ENCODE measurements at regions not wholly inside any gene's neighbourhood (a gene's known extent, or its start where the extent isn't known, plus 50 kb on each side); places are given as distances from the start of the nearest gene placed in this dataset.

DNA sequence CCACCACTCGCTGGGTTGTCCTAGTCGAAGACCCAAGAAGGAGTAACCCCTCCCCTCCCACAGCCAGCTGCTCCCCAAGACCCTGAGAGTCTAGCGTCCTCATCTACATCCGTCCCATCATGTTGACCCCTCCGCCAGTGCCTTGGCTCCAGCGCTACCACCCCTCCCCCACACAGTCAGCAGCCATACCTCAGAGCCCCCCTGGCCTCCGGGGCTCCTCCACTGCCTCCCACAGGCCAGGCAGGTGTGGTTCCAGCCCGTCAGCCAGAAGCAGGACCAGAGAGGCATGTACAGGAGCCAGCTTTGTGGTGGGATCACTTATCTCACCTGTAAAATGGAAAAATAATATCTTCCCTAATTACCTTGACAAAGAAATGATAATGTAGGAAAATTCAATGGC is 51.5 kb upstream of the PHF21B start:
- DNase-seq = no peak
- H3K27ac ChIP-seq = no peak overlapping the region
- H3K4me1 ChIP-seq = no peaks in the 10 kb centered on the region
- H3K4me3 ChIP-seq = no peak overlapping the region
- peaks cover 0 to 12% (median 0%) of the 10 kb centered on the region in 3 donors for H3K27me3 ChIP-seq
- no peak for TF ChIP-seq POLR2A (IDR thresholded peaks at IDR 0.05)
- TF ChIP-seq EP300 (IDR thresholded peaks at IDR 0.05) = no peak
- TF ChIP-seq, protein P1, sequence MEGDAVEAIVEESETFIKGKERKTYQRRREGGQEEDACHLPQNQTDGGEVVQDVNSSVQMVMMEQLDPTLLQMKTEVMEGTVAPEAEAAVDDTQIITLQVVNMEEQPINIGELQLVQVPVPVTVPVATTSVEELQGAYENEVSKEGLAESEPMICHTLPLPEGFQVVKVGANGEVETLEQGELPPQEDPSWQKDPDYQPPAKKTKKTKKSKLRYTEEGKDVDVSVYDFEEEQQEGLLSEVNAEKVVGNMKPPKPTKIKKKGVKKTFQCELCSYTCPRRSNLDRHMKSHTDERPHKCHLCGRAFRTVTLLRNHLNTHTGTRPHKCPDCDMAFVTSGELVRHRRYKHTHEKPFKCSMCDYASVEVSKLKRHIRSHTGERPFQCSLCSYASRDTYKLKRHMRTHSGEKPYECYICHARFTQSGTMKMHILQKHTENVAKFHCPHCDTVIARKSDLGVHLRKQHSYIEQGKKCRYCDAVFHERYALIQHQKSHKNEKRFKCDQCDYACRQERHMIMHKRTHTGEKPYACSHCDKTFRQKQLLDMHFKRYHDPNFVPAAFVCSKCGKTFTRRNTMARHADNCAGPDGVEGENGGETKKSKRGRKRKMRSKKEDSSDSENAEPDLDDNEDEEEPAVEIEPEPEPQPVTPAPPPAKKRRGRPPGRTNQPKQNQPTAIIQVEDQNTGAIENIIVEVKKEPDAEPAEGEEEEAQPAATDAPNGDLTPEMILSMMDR (IDR thresholded peaks at IDR 0.05) = no peak
- TF ChIP-seq POLR2AphosphoS5 (IDR thresholded peaks at IDR 0.05) = no peak
- no peaks in the 10 kb centered on the region for H3K36me3 ChIP-seq
- H3K9me3 ChIP-seq = no peaks in the 10 kb centered on the region
- 82 to 83% methylated on average over 8 of the region's 8 CpGs for WGBS, 2 donors
- intact Hi-C loops (cut with DNase I) = no loop called here

- WGBS, 2 donors = 56 to 64% methylated on average over 18 of the region's 18 CpGs
- H3K27ac ChIP-seq = no peak overlapping the region
- TF ChIP-seq, protein P1 (IDR thresholded peaks at IDR 0.05) = no peak
- TF ChIP-seq POLR2A (IDR thresholded peaks at IDR 0.05) (no peak), EP300 (IDR thresholded peaks at IDR 0.05) (no peak), POLR2AphosphoS5 (IDR thresholded peaks at IDR 0.05) (no peak)
- no peak overlapping the region for H3K4me3 ChIP-seq
- H3K36me3 ChIP-seq = no peaks in the 10 kb centered on the region
- DNase-seq = no peak
- intact Hi-C loops (cut with DNase I) = no loop called here
- peaks cover 0 to 3% (median 0%) of the 10 kb centered on the region in 4 donors for H3K9me3 ChIP-seq
- peaks cover 0 to 12% (median 0%) of the 10 kb centered on the region in 3 donors for H3K27me3 ChIP-seq
- H3K4me1 ChIP-seq = no peaks in the 10 kb centered on the region
These were observed 54.8 kb upstream of the PHF21B start for GRCh38 chr22:45064313-45065278.

- intact Hi-C loops (cut with DNase I) = no loop called here
- 89 to 93% methylated on average over 8 of the region's 8 CpGs for WGBS, 2 donors
- H3K9me3 ChIP-seq = peaks cover 0 to 3% (median 0%) of the 10 kb centered on the region in 4 donors
- no peak overlapping the region for H3K27ac ChIP-seq
- TF ChIP-seq POLR2A (IDR thresholded peaks at IDR 0.05) (no peak), EP300 (IDR thresholded peaks at IDR 0.05) (no peak), POLR2AphosphoS5 (IDR thresholded peaks at IDR 0.05) (no peak)
- H3K36me3 ChIP-seq = no peaks in the 10 kb centered on the region
- H3K4me3 ChIP-seq = no peak overlapping the region
- no peaks in the 10 kb centered on the region for H3K4me1 ChIP-seq
- no peak for DNase-seq
- peaks cover 0 to 16% (median 0%) of the 10 kb centered on the region in 3 donors for H3K27me3 ChIP-seq
These were observed 55.9 kb upstream of the PHF21B start for GRCh38 chr22:45065726-45066125.

DNA sequence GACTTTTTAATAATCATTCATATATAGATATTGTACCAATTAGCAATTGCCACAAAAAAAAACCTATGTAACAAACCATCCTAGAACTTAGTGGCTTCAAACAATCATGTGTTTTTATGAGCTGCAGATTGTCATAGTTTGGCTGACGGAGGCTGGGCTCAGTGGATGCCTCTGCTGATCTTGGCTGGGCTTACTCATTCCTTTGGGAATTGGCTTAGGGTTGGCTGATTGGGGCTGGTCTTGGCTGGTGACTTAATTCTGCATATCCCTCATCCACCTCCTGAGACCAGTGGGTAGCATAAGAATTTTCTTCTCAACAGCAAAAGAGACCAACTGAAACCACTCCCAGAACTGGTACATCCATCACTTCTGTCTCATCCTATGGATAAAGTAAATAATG is 57.9 kb upstream of the PHF21B start:
- intact Hi-C loops (cut with DNase I) = no loop called here
- WGBS, 2 donors = 73 to 88% methylated on average over 1 of the region's 1 CpG
- no peak overlapping the region for H3K27ac ChIP-seq
- no peak overlapping the region for H3K4me3 ChIP-seq
- no peaks in the 10 kb centered on the region for H3K36me3 ChIP-seq
- H3K9me3 ChIP-seq = peaks cover 0 to 3% (median 0%) of the 10 kb centered on the region in 4 donors
- TF ChIP-seq EP300 (IDR thresholded peaks at IDR 0.05) (no peak), POLR2A (IDR thresholded peaks at IDR 0.05) (no peak), POLR2AphosphoS5 (IDR thresholded peaks at IDR 0.05) (no peak)
- TF ChIP-seq, protein P1 (IDR thresholded peaks at IDR 0.05) = no peak
- no peak for DNase-seq
- peaks cover 0 to 36% (median 13%) of the 10 kb centered on the region in 3 donors for H3K27me3 ChIP-seq
- H3K4me1 ChIP-seq = no peaks in the 10 kb centered on the region

DNA sequence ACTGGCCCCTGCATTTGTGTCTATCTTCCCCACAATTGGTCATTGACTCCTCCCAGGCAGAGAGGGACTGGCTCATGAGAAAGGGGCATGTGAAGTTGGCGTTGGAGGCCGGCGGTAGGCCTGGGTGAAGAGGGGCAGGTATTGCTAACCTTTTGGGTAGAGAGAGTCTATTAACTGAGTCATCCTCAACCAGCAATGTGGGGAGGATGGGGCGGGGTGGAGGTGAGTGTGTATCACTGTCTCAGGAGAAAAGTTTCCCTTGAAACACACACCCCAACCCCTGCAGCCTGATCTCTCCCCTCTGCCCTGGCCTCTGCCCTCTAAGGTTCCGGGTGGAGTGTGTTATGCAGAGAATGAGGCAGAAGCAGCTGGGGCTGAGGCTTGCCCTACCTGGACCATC is 60.1 kb upstream of the PHF21B start:
- intact Hi-C loops (cut with DNase I) = no loop called here
- H3K4me3 ChIP-seq = no peak overlapping the region
- TF ChIP-seq, protein P1 (IDR thresholded peaks at IDR 0.05) = no peak
- no peak for TF ChIP-seq EP300 (IDR thresholded peaks at IDR 0.05)
- TF ChIP-seq POLR2AphosphoS5 (IDR thresholded peaks at IDR 0.05) = no peak
- no peak for TF ChIP-seq POLR2A (IDR thresholded peaks at IDR 0.05)
- H3K27me3 ChIP-seq = peaks cover 0 to 42% (median 26%) of the 10 kb centered on the region in 3 donors
- peaks cover 0 to 3% (median 0%) of the 10 kb centered on the region in 4 donors for H3K9me3 ChIP-seq
- H3K4me1 ChIP-seq = no peaks in the 10 kb centered on the region
- no peak for DNase-seq
- WGBS, 2 donors = 87 to 89% methylated on average over 5 of the region's 5 CpGs
- H3K27ac ChIP-seq = no peak overlapping the region
- no peaks in the 10 kb centered on the region for H3K36me3 ChIP-seq

All from sigmoid colon (tissue), 6 donors.